ENCODE measurements at regions not wholly inside any gene's neighbourhood (a gene's known extent, or its start where the extent isn't known, plus 50 kb on each side); places are given as distances from the start of the nearest gene placed in this dataset.

- H3K4me1 ChIP-seq (ENCODE audit: control insufficient read depth, insufficient read depth, low read length): no peaks in the 10 kb centered on the region
- ChIA-PET POLR2A (no interaction called here), CTCF (interaction anchor here (0.7 to 1.0 kb wide), 2 partner anchors 12 kb away, joined by 3 to 4 read pairs; no protein-coding TSS in a partner anchor)
These were observed 83.7 kb upstream of the ZNF469 start for GRCh38 chr16:88298833-88299745.

GRCh38 chr16:88299751-88300462 is 82.9 kb upstream of the ZNF469 start:
- no peak for TF ChIP-seq ZNF324 (tag by site-specific recombination; IDR thresholded peaks at IDR 0.05)
- no peak for TF ChIP-seq ZNF133 (tag by site-specific recombination; IDR thresholded peaks at IDR 0.05)
- no peak for TF ChIP-seq ZNF610 (tag by site-specific recombination; IDR thresholded peaks at IDR 0.05; ENCODE audit: borderline replicate concordance)
- TF ChIP-seq ZNF146 (tag by site-specific recombination; IDR thresholded peaks at IDR 0.05): no peak
- TF ChIP-seq ZNF221 (tag by site-specific recombination; IDR thresholded peaks at IDR 0.05; ENCODE audit: borderline replicate concordance): no peak
- no peak for TF ChIP-seq ZNF530 (tag by site-specific recombination; IDR thresholded peaks at IDR 0.05; ENCODE audit: low read depth)
- TF ChIP-seq PRDM10 (tag by site-specific recombination; IDR thresholded peaks at IDR 0.05): no peak
- no peak for TF ChIP-seq ZNF140 (tag by site-specific recombination; IDR thresholded peaks at IDR 0.05)
- TF ChIP-seq SALL2 (tag by site-specific recombination; IDR thresholded peaks at IDR 0.05; ENCODE audit: borderline replicate concordance): no peak
- TF ChIP-seq PRDM2 (tag by site-specific recombination; IDR thresholded peaks at IDR 0.05; ENCODE audit: borderline replicate concordance): no peak
- H3K4me3 ChIP-seq (ENCODE audit: low read depth, low read length): no peak overlapping the region
- H3K4me1 ChIP-seq (ENCODE audit: control insufficient read depth, insufficient read depth, low read length): no peaks in the 10 kb centered on the region
- no peaks in the 10 kb centered on the region for H3K36me3 ChIP-seq (ENCODE audit: control insufficient read depth in 2 of 2, insufficient read depth in 1 of 2, low read length in 2 of 2)
- H3K27ac ChIP-seq (ENCODE audit: extremely low read depth, low read depth, low read length): no peak overlapping the region
- no peaks in the 10 kb centered on the region for H3K9me3 ChIP-seq (ENCODE audit: control insufficient read depth, insufficient read depth, low read depth, low read length)
- ChIA-PET CTCF (interaction anchor here (1.0 kb wide), 1 partner anchor 12 kb away, joined by 3 read pairs; no protein-coding TSS in a partner anchor), POLR2A (no interaction called here)

More at GRCh38 chr16:88298833-88299745, 83.7 kb upstream of the ZNF469 start:
- Histone ChIP-seq H3K9me3 (ENCODE audit: control insufficient read depth, insufficient read depth, low read depth, low read length) (no peaks in the 10 kb centered on the region), H3K4me3 (ENCODE audit: low read depth, low read length) (no peak overlapping the region), H3K36me3 (ENCODE audit: control insufficient read depth in 2 of 2, insufficient read depth in 1 of 2, low read length in 2 of 2) (no peaks in the 10 kb centered on the region), H3K27ac (ENCODE audit: extremely low read depth, low read depth, low read length) (no peak overlapping the region)
- TF ChIP-seq ZNF23 (tag by site-specific recombination; IDR thresholded peaks at IDR 0.05; ENCODE audit: borderline replicate concordance) (no peak), ZNF544 (tag by site-specific recombination; IDR thresholded peaks at IDR 0.05) (no peak), ZFHX2 (tag by site-specific recombination; conservative IDR thresholded peaks at IDR 0.05) (no peak)
